IPS DF 6.9 (cell line): ENCODE measurements at regions not wholly inside any gene's neighbourhood (a gene's known extent, or its start where the extent isn't known, plus 50 kb on each side); places are given as distances from the start of the nearest gene placed in this dataset.

ENCODE experiments used
- DNase-seq: peaks from one replicate; pipeline ENCODE4 v3.0.0-alpha.2; 2013; ENCODE audit warnings: low read depth, low spot score
- H3K27ac ChIP-seq: one replicate; pipeline ENCODE4 v1.5.1; 2013; ENCODE audit warnings: low read length, control low read depth
- H3K27me3 ChIP-seq: 2 replicates; pipeline ENCODE4 v1.6.1; 2013; ENCODE audit warnings: mild to moderate bottlenecking, low read length; ENCODE audit not compliant: control insufficient read depth, insufficient read depth
- H3K36me3 ChIP-seq: 2 replicates; pipeline ENCODE4 v1.6.1; 2013; ENCODE audit warnings: low read length; ENCODE audit not compliant: control insufficient read depth, insufficient read depth
- H3K4me1 ChIP-seq: 2 replicates; pipeline ENCODE4 v1.6.1; 2013; ENCODE audit warnings: low read length; ENCODE audit not compliant: control insufficient read depth, insufficient read depth
- H3K4me3 ChIP-seq: 2 replicates; pipeline ENCODE4 v1.5.1; 2013; ENCODE audit warnings: mild to moderate bottlenecking, low read length
- H3K9me3 ChIP-seq: 2 replicates; pipeline ENCODE4 v1.6.1; 2013; ENCODE audit warnings: low read length, inconsistent platforms; ENCODE audit not compliant: control insufficient read depth, insufficient read depth
- WGBS: extraction: QIAGEN DNeasy Blood & Tissue Kit; methylation state at CpG from one replicate; pipeline ENCODE4 v1.1.7; 2013; ENCODE audit warnings: mixed read lengths, missing lambda C conversion rate; ENCODE audit not compliant: insufficient read length, insufficient coverage; 5-methylcytosine and 5-hydroxymethylcytosine counted together

GRCh38 chr4:25539241-25539640 is 116.4 kb upstream of the SLC34A2 start:
- no peak overlapping the region for H3K27ac ChIP-seq
- H3K9me3 ChIP-seq, result no peaks in the 10 kb centered on the region
- no peak overlapping the region for H3K4me3 ChIP-seq
- H3K4me1 ChIP-seq, result no peaks in the 10 kb centered on the region
- H3K27me3 ChIP-seq, result no peaks in the 10 kb centered on the region
- no peaks in the 10 kb centered on the region for H3K36me3 ChIP-seq
- WGBS, result no CpG with 5 or more reads among the region's 3 CpGs
- DNase-seq, result no peak

- no peak overlapping the region for H3K4me3 ChIP-seq
- no peaks in the 10 kb centered on the region for H3K9me3 ChIP-seq
- DNase-seq, result no peak
- WGBS, result no CpG with 5 or more reads among the region's 2 CpGs
- no peak overlapping the region for H3K27ac ChIP-seq
- no peaks in the 10 kb centered on the region for H3K36me3 ChIP-seq
- H3K4me1 ChIP-seq, result no peaks in the 10 kb centered on the region
- H3K27me3 ChIP-seq, result no peaks in the 10 kb centered on the region
Measured at GRCh38 chr4:25540734-25541133, 114.9 kb upstream of the SLC34A2 start.

- WGBS, result 100% methylated on average over 1 of the region's 5 CpGs
- H3K4me1 ChIP-seq, result no peaks in the 10 kb centered on the region
- no peak for DNase-seq
- H3K27me3 ChIP-seq, result no peaks in the 10 kb centered on the region
- H3K36me3 ChIP-seq, result no peaks in the 10 kb centered on the region
- no peak overlapping the region for H3K4me3 ChIP-seq
- H3K27ac ChIP-seq, result no peak overlapping the region
- no peaks in the 10 kb centered on the region for H3K9me3 ChIP-seq
Measured at GRCh38 chr4:25547343-25547742, 108.3 kb upstream of the SLC34A2 start.

- Histone ChIP-seq H3K9me3 (no peaks in the 10 kb centered on the region), H3K27ac (no peak overlapping the region), H3K27me3 (no peaks in the 10 kb centered on the region), H3K4me1 (no peaks in the 10 kb centered on the region), H3K36me3 (no peaks in the 10 kb centered on the region), H3K4me3 (no peak overlapping the region)
- DNase-seq, result no peak
Measured at GRCh38 chr4:25549413-25549812, 106.2 kb upstream of the SLC34A2 start.

GRCh38 chr4:25550376-25551030 is 105.1 kb upstream of the SLC34A2 start:
- Histone ChIP-seq H3K4me1 (no peaks in the 10 kb centered on the region), H3K36me3 (no peaks in the 10 kb centered on the region), H3K9me3 (no peaks in the 10 kb centered on the region), H3K4me3 (no peak overlapping the region), H3K27me3 (no peaks in the 10 kb centered on the region; the same call in 1 of the 2 replicates), H3K27ac (no peak overlapping the region)
- no CpG with 5 or more reads among the region's 5 CpGs for WGBS
- no peak for DNase-seq

- WGBS, result no CpG with 5 or more reads among the region's 4 CpGs
- Histone ChIP-seq H3K4me3 (no peak overlapping the region), H3K4me1 (no peaks in the 10 kb centered on the region), H3K27ac (no peak overlapping the region), H3K36me3 (no peaks in the 10 kb centered on the region), H3K27me3 (no peaks in the 10 kb centered on the region; the same call in 1 of the 2 replicates), H3K9me3 (no peaks in the 10 kb centered on the region)
- no peak for DNase-seq
Measured at GRCh38 chr4:25551605-25552004, 104.0 kb upstream of the SLC34A2 start.

GRCh38 chr4:25552580-25553271 is 102.9 kb upstream of the SLC34A2 start:
- Histone ChIP-seq H3K4me3 (no peak overlapping the region), H3K9me3 (no peaks in the 10 kb centered on the region), H3K27ac (no peak overlapping the region), H3K27me3 (no peaks in the 10 kb centered on the region; the same call in 1 of the 2 replicates), H3K4me1 (no peaks in the 10 kb centered on the region), H3K36me3 (no peaks in the 10 kb centered on the region)
- WGBS, result no CpG with 5 or more reads among the region's 8 CpGs
- DNase-seq, result no peak

- Histone ChIP-seq H3K9me3 (no peaks in the 10 kb centered on the region), H3K4me3 (no peak overlapping the region), H3K36me3 (no peaks in the 10 kb centered on the region), H3K4me1 (no peaks in the 10 kb centered on the region), H3K27me3 (no peaks in the 10 kb centered on the region; the same call in 1 of the 2 replicates), H3K27ac (no peak overlapping the region)
- WGBS, result no CpG with 5 or more reads among the region's 4 CpGs
- DNase-seq, result no peak
Measured at GRCh38 chr4:25559508-25559907, 96.1 kb upstream of the SLC34A2 start.

DNA sequence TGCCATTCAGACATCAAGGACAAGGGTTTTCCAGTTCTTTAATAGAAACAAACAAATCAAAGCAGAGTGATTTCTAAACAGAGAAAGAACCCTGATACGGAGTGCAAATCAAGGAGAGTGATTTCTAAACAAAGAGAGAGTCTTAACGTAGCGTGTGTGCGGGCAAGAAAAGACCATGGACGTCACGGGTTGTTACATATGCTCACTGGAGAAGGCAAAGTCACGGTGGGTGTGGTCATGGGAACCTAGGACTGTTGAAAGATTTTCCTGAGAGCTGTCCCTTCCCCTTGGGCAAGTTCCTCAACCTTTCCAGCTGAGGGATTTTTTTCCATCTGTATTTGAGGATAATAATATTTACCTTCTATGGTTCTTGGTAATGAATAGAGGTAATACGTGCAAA is 95.0 kb upstream of the SLC34A2 start:
- Histone ChIP-seq H3K36me3 (no peaks in the 10 kb centered on the region), H3K4me1 (no peaks in the 10 kb centered on the region), H3K27me3 (no peaks in the 10 kb centered on the region), H3K9me3 (no peaks in the 10 kb centered on the region), H3K4me3 (no peak overlapping the region), H3K27ac (no peak overlapping the region)
- no CpG with 5 or more reads among the region's 8 CpGs for WGBS
- no peak for DNase-seq

- no peaks in the 10 kb centered on the region for H3K27me3 ChIP-seq
Measured at GRCh38 chr4:25563071-25563564, 92.5 kb upstream of the SLC34A2 start.

More at GRCh38 chr4:25563071-25563564, 92.5 kb upstream of the SLC34A2 start:
- H3K4me3 ChIP-seq, result no peak overlapping the region
- no peaks in the 10 kb centered on the region for H3K36me3 ChIP-seq
- H3K4me1 ChIP-seq, result peaks cover 2% of the 10 kb centered on the region; the same call in 1 of the 2 replicates
- H3K27ac ChIP-seq, result no peak overlapping the region
- WGBS, result no CpG with 5 or more reads among the region's 8 CpGs
- DNase-seq, result no peak
- no peaks in the 10 kb centered on the region for H3K9me3 ChIP-seq
